H1 (cell line): ENCODE measurements at regions not wholly inside any gene's neighbourhood (a gene's known extent, or its start where the extent isn't known, plus 50 kb on each side); places are given as distances from the start of the nearest gene placed in this dataset.

Experiments
- ATF3 ChIP-seq: IDR thresholded peaks from 2 replicates; pipeline ENCODE4 v1.6.1; 2011; ENCODE audit warnings: low read depth, mild to moderate bottlenecking, low read length; ENCODE audit not compliant: insufficient read depth
- EGR1 ChIP-seq: IDR thresholded peaks from 2 replicates; pipeline ENCODE4 v1.6.1; 2011; ENCODE audit warnings: low read depth, low read length, borderline replicate concordance
- EP300 ChIP-seq, 2 experiments: IDR thresholded peaks; 1 replicate in 1 of 2; 2 replicates in 1 of 2; pipeline ENCODE4 v1.6.1; 2011 to 2012; ENCODE audit warnings: low read depth in 2 of 2, low read length in 2 of 2, mild to moderate bottlenecking in 2 of 2, borderline replicate concordance in 1 of 2, inconsistent platforms in 1 of 2, moderate library complexity in 1 of 2
- EZH2 ChIP-seq: fragments of 200-600 bp; sonication (generic); IDR thresholded peaks from 2 replicates; pipeline ENCODE4 v1.7.1; 2012; ENCODE audit warnings: low read depth, mild to moderate bottlenecking, moderate library complexity, low read length, inconsistent platforms; ENCODE audit not compliant: severe bottlenecking
- GTF2F1 ChIP-seq: IDR thresholded peaks from 2 replicates; pipeline ENCODE4 v1.6.1; 2012; ENCODE audit warnings: low read depth, low read length, improper control_type of control experiment, borderline replicate concordance
- KDM5A ChIP-seq: fragments of 200-600 bp; IDR thresholded peaks from 2 replicates; pipeline ENCODE4 v1.7.1; 2012; ENCODE audit warnings: mild to moderate bottlenecking, low read length, inconsistent platforms, mixed read lengths
- POLR2A ChIP-seq, 2 experiments: IDR thresholded peaks; 1 replicate in 1 of 2; 2 replicates in 1 of 2; pipeline ENCODE4 v1.6.1; 2011; ENCODE audit warnings: low read depth in 2 of 2, low read length in 2 of 2, mild to moderate bottlenecking in 2 of 2; ENCODE audit errors: control extremely low read depth in 1 of 2
- SAP30 ChIP-seq: fragments of 300-600 bp; sonication (generic); IDR thresholded peaks from 2 replicates; pipeline ENCODE4 v1.7.1; 2012; ENCODE audit warnings: low read length, moderate library complexity, mild to moderate bottlenecking, inconsistent platforms; ENCODE audit not compliant: insufficient read depth, insufficient replicate concordance
- USF2 ChIP-seq: IDR thresholded peaks from 2 replicates; pipeline ENCODE4 v1.6.1; 2011; ENCODE audit warnings: low read length, improper control_type of control experiment
- TF ChIP-seq, protein P1 (sequence below), 3 experiments: IDR thresholded peaks; 1 replicate in 2 of 3; 2 replicates in 1 of 3; pipeline versions ENCODE4 v1.5.1 to v1.6.1; 2011; ENCODE audit warnings: low read length in 3 of 3, mild to moderate bottlenecking in 3 of 3, inconsistent platforms in 2 of 3, low read depth in 1 of 3, moderate library complexity in 1 of 3; ENCODE audit not compliant: insufficient read depth in 1 of 3; ENCODE audit errors: control extremely low read depth in 1 of 3

DNA sequence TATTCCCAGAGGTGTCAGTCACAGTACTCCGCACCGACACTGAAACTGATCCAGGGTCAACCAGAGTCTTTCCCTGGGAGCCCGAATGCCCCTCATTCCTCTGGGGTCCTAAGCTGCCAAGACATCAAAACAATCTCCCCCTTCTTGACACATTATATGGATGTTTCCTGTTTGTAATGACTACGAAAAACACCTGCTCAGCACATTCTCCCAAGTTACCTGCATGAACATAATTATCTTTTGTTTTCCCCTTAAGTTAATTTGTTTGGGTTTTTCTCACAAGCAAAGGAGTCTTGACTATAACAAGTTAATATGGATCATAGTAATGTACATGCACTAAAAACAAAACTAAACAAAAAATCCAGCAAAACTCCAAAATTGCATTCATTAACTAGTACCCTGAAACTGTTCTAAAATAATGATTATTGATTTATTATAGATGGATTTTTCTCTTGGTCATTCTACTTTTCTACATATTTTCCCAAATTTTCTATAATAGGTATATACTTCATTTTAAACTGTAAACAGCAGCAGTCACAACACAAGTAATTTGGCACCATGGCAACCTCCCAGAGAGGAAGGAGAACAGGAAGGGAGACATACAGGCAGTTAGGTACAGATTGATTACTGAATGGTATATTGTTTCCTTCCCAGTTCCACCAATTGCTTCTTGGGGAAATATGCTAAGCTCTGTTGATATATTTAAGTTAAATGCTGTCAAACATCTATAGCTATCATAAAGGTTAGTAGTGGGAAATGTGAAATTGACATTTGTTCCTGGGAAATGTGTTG is 631.5 kb downstream of the METTL15 start:
- TF ChIP-seq, protein P1, sequence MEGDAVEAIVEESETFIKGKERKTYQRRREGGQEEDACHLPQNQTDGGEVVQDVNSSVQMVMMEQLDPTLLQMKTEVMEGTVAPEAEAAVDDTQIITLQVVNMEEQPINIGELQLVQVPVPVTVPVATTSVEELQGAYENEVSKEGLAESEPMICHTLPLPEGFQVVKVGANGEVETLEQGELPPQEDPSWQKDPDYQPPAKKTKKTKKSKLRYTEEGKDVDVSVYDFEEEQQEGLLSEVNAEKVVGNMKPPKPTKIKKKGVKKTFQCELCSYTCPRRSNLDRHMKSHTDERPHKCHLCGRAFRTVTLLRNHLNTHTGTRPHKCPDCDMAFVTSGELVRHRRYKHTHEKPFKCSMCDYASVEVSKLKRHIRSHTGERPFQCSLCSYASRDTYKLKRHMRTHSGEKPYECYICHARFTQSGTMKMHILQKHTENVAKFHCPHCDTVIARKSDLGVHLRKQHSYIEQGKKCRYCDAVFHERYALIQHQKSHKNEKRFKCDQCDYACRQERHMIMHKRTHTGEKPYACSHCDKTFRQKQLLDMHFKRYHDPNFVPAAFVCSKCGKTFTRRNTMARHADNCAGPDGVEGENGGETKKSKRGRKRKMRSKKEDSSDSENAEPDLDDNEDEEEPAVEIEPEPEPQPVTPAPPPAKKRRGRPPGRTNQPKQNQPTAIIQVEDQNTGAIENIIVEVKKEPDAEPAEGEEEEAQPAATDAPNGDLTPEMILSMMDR (IDR thresholded peaks at IDR 0.05; ENCODE audit: control extremely low read depth in 1 of 3, insufficient read depth in 1 of 3, low read depth in 1 of 3, low read length in 3 of 3): no peak
- TF ChIP-seq GTF2F1: no peak
- TF ChIP-seq POLR2A (IDR thresholded peaks at IDR 0.05; ENCODE audit: control extremely low read depth in 1 of 2, low read depth in 2 of 2, low read length in 2 of 2): no peak
- TF ChIP-seq EP300 (IDR thresholded peaks at IDR 0.05; ENCODE audit: borderline replicate concordance in 1 of 2, low read depth in 2 of 2, low read length in 2 of 2): no peak
- TF ChIP-seq SAP30: no peak
- TF ChIP-seq EZH2: no peak
- no peak for TF ChIP-seq ATF3
- no peak for TF ChIP-seq USF2
- TF ChIP-seq KDM5A: no peak
- no peak for TF ChIP-seq EGR1
